ENCODE measurements at regions not wholly inside any gene's neighbourhood (a gene's known extent, or its start where the extent isn't known, plus 50 kb on each side); places are given as distances from the start of the nearest gene placed in this dataset.

DNA sequence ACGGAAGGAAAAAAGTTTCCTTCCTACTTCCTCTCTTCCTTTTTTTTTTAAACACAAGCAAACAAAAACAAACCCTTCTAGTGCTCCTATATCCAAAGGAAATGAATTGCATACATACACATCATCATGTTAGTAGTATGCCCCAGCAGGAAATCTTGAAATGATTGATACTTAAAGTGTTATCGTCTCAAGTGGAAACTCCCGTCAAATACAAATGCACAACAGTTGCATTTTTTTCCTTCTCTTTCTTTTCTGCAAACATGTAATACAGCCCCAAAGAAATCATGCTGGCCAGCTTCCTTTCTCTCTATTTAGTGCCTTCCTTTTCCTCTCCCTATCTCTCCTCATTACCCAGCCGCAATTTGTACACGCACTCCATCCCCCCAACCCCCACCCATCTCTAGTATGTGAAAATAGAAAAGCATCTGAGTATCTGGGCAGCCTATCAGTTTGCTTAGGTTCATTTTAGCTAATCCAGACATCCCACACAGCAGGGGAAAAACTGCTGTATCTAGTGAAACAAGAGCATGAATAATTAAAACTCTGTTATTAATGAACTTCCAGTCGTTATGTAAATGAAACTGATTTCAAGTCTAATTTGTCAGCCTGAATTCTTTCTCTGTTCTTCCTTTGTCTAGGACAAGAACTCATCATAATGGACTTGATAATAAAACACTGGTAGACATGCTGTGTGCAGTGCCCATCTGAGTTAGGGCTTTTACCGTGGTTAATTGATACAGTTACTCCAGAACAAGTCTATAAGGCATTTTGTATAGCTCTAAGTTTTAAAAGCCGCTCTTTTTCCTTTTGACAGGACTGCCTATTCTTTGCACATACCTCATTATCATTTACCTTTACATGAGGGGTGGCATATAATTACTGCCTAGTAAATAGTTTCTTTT lies 336.5 kb upstream of the ADGRL2 start:
- no peak for TF ChIP-seq POLR2A (IDR thresholded peaks at IDR 0.05)
- TF ChIP-seq, protein P1, sequence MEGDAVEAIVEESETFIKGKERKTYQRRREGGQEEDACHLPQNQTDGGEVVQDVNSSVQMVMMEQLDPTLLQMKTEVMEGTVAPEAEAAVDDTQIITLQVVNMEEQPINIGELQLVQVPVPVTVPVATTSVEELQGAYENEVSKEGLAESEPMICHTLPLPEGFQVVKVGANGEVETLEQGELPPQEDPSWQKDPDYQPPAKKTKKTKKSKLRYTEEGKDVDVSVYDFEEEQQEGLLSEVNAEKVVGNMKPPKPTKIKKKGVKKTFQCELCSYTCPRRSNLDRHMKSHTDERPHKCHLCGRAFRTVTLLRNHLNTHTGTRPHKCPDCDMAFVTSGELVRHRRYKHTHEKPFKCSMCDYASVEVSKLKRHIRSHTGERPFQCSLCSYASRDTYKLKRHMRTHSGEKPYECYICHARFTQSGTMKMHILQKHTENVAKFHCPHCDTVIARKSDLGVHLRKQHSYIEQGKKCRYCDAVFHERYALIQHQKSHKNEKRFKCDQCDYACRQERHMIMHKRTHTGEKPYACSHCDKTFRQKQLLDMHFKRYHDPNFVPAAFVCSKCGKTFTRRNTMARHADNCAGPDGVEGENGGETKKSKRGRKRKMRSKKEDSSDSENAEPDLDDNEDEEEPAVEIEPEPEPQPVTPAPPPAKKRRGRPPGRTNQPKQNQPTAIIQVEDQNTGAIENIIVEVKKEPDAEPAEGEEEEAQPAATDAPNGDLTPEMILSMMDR (IDR thresholded peaks at IDR 0.05), result no peak

All from right lobe of liver (tissue), 4 donors.